KOPT-K1 (cell line): ENCODE measurements at regions not wholly inside any gene's neighbourhood (a gene's known extent, or its start where the extent isn't known, plus 50 kb on each side); places are given as distances from the start of the nearest gene placed in this dataset.

Experiments used
- H3K27ac ChIP-seq: fragments of 200-600 bp; sonication (generic); 2 replicates; pipeline ENCODE4 v1.5.1; 2016; ENCODE audit warnings: antibody characterized with exemption, mild to moderate bottlenecking, low read depth, low read length; ENCODE audit not compliant: poor library complexity, severe bottlenecking
- H3K36me3 ChIP-seq: fragments of 200-600 bp; sonication (generic); 2 replicates; pipeline ENCODE4 v1.5.1; 2017; ENCODE audit warnings: antibody characterized with exemption, mild to moderate bottlenecking, low read length, moderate library complexity; ENCODE audit not compliant: insufficient read depth
- H3K9me3 ChIP-seq: fragments of 200-600 bp; sonication (generic); 2 replicates; pipeline ENCODE4 v1.5.1; 2017; ENCODE audit warnings: antibody characterized with exemption, low read length, mild to moderate bottlenecking; ENCODE audit not compliant: insufficient read depth, poor library complexity, severe bottlenecking

- Histone ChIP-seq H3K9me3 (no peaks in the 10 kb centered on the region), H3K27ac (no peak overlapping the region), H3K36me3 (no peaks in the 10 kb centered on the region)
Measured at GRCh38 chr10:129366450-129366849, 100.6 kb upstream of the MGMT start.

DNA sequence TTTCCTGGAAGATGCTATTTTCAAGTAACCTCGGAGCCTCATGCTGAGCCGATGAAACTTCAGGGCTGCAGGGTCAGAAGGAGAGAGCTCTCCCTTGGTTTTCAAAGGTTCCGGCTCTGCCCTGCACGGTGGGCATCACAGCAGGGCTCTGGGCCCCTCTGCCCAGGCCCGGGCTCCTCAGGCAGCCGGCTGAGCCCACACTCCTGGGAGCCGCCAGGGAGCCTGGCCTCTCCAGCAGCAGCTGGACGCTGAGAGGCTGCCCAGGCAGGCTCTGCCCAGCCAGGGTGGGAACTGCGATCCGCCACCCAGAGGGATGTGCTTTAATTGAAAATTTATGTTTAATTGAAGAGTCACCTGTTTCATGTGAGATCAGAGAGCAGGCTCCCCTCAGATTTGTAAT lies 97.5 kb upstream of the MGMT start:
- Histone ChIP-seq H3K36me3 (no peaks in the 10 kb centered on the region), H3K27ac (no peak overlapping the region), H3K9me3 (no peaks in the 10 kb centered on the region)

DNA sequence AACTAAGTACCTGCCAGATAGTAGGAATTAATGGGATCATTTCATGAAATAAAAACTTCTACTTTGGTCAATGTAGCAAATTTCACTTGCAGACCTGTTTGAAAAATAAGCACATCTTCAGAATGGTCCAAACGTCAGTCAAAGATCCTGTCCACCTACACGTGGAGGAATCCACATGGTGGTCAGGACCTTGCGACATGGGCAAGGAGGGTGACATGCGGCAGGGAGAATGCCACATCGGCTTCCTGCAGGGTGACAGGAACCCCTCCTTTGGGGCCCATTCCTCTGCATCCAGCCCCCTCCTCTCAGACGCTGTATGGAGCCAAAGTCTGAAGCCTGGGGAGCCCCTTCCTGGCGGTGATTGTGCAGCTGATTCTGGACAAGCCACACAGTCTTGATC lies 95.5 kb upstream of the MGMT start:
- H3K27ac ChIP-seq = no peak overlapping the region
- H3K9me3 ChIP-seq = no peaks in the 10 kb centered on the region
- H3K36me3 ChIP-seq = no peaks in the 10 kb centered on the region

GRCh38 chr10:129372172-129372571 lies 94.9 kb upstream of the MGMT start:
- Histone ChIP-seq H3K36me3 (no peaks in the 10 kb centered on the region), H3K27ac (no peak overlapping the region), H3K9me3 (no peaks in the 10 kb centered on the region)

DNA sequence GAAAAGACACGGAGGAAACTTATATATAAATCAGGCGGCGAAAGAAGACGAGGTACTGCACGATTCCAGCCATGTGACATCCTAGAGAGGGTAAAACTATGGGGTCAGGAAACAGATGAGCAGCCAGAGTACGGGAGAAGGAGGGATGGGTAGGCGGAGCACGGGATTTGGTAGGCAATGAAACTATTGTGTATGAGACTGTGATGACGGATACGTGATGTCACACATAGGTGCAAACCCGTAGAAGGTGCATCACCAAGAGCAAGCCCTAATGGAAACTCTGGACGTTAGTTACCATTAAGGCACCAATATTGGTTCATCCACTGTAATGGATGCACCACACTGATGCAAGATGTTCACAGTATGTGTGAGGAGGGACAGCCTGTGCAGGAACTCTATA lies 93.8 kb upstream of the MGMT start:
- Histone ChIP-seq H3K27ac (no peak overlapping the region), H3K9me3 (no peaks in the 10 kb centered on the region), H3K36me3 (no peaks in the 10 kb centered on the region)

DNA sequence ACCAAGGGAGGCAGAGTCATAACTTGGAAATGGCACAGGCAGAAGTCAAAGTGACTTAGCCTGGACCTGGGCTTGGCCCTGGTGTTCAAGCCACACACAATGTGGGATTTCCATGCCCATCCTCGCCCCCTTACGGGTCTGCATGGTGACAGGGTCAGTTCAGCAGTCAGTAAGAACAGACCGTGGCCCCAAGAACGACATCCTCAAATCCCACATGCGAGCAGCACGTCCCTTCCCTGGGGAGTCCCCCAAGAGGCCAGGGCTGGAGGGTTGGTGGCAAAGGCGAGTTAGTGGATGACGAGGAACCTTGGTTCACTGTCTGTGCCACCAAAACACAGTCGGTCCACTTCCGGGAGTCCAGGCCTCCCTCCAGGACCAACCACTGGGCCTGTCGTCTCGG lies 93.3 kb upstream of the MGMT start:
- no peak overlapping the region for H3K27ac ChIP-seq
- H3K36me3 ChIP-seq = no peaks in the 10 kb centered on the region
- no peaks in the 10 kb centered on the region for H3K9me3 ChIP-seq

DNA sequence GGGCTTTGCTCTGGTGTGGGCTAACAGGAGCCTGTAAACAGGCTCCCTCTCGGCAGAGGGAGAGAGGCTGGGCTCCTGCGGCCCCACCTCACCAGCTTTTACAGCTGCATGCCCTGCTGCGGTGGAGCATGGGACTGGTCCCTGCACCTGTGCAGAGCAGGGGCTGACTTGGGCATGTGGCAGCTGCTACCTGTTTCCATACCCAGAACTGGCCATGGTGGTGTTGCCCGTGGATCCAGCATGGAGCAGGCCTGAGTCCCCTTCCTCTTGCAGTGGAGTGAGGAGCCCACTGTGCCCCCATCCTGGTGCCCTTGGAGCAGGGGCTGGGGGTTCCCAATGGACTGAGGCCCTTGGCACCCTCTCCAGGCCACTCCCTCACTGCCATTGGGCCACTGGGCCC lies 91.9 kb upstream of the MGMT start:
- H3K36me3 ChIP-seq = no peaks in the 10 kb centered on the region

DNA sequence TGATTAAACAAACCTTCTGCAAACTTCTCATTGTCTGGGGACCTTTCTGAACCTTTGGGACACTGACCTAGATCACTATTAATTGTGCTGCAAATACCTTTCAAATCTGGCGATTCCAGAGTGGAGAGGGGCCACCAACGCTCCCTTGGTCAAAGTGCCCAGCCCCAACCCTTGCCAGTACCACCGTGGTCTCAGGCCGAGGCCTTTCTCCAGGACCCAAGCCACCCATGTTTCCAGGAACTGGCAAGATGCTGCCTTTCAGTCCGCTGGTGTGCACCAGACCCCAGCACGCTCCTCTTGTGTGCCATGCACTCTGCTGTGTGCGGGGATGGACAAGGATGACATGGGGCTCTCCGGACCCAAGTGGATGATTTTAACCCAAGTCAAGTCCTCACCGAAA lies 91.1 kb upstream of the MGMT start:
- no peaks in the 10 kb centered on the region for H3K9me3 ChIP-seq
- no peaks in the 10 kb centered on the region for H3K36me3 ChIP-seq
- H3K27ac ChIP-seq = no peak overlapping the region

More for the DNA sequence above, 91.9 kb upstream of the MGMT start:
- no peak overlapping the region for H3K27ac ChIP-seq
- H3K9me3 ChIP-seq = no peaks in the 10 kb centered on the region

DNA sequence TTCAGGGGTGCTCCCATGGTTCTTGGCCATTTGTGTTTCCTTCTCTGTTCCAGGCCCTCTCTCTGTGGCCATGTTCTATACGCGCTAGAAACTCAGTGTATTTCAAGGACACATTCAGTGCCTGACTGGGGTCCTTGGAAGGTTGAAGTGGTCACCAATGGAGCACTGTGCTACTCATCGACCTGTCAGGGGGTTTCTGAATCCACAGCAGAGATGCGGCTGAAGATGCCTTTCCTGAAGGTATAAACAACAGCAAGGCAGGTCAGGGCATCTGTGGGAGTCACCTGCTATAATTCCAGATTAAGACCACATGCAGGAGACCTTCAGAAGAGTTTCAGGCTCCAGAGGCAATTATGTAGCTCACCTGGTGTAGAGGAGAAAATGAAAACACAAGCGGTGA lies 86.8 kb upstream of the MGMT start:
- Histone ChIP-seq H3K36me3 (no peaks in the 10 kb centered on the region), H3K9me3 (no peaks in the 10 kb centered on the region), H3K27ac (no peak overlapping the region)

GRCh38 chr10:129381741-129382140 lies 85.3 kb upstream of the MGMT start:
- Histone ChIP-seq H3K9me3 (no peaks in the 10 kb centered on the region), H3K36me3 (no peaks in the 10 kb centered on the region), H3K27ac (no peak overlapping the region)

GRCh38 chr10:129382401-129382800 lies 84.6 kb upstream of the MGMT start:
- no peaks in the 10 kb centered on the region for H3K9me3 ChIP-seq
- no peaks in the 10 kb centered on the region for H3K36me3 ChIP-seq
- H3K27ac ChIP-seq = no peak overlapping the region

DNA sequence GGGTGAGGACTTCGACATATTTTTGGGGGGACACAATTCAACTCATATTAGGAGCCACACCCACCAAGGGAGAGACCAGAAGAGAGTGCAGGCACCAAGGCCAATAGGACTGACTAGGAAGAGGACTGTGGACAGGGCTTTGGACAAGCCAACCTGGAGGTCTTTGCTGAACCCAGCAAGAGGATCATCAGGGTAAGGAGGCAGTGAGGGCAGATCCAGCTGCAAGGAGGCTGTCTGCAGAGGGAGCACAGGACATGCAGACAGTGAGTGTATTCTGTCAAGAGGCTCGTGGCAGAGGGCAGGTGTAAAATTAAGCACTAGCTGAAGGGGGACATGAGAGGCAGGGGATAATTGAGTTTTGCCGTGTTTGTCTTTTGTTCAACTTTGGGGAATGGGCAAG lies 83.4 kb upstream of the MGMT start:
- H3K9me3 ChIP-seq = no peaks in the 10 kb centered on the region
- H3K36me3 ChIP-seq = no peaks in the 10 kb centered on the region
- H3K27ac ChIP-seq = no peak overlapping the region

- no peaks in the 10 kb centered on the region for H3K9me3 ChIP-seq
- H3K36me3 ChIP-seq = no peaks in the 10 kb centered on the region
- no peak overlapping the region for H3K27ac ChIP-seq
Measured at GRCh38 chr10:129385600-129385999, 81.4 kb upstream of the MGMT start.

- H3K27ac ChIP-seq = no peak overlapping the region
- no peaks in the 10 kb centered on the region for H3K36me3 ChIP-seq
- H3K9me3 ChIP-seq = no peaks in the 10 kb centered on the region
Measured at GRCh38 chr10:129386415-129387257, 80.4 kb upstream of the MGMT start.

- Histone ChIP-seq H3K36me3 (no peaks in the 10 kb centered on the region), H3K27ac (no peak overlapping the region), H3K9me3 (no peaks in the 10 kb centered on the region)
Measured at GRCh38 chr10:129387258-129387525, 79.8 kb upstream of the MGMT start.

GRCh38 chr10:129388435-129388834 lies 78.6 kb upstream of the MGMT start:
- Histone ChIP-seq H3K36me3 (no peaks in the 10 kb centered on the region), H3K27ac (no peak overlapping the region), H3K9me3 (no peaks in the 10 kb centered on the region)
